NCI-H82 treated with DMSO at 0.1 percent for 48 hours (cell line): ENCODE measurements at regions not wholly inside any gene's neighbourhood (a gene's known extent, or its start where the extent isn't known, plus 50 kb on each side); places are given as distances from the start of the nearest gene placed in this dataset.

Source experiments
- DNase-seq: peaks from one replicate; lab custom pipeline; 2025; ENCODE audit not compliant: unreplicated experiment; lab: John Stamatoyannopoulos, UW

- no peak for DNase-seq
Observed at GRCh38 chr5:61683926-61684325, 351.9 kb downstream of the ZSWIM6 start.

DNA sequence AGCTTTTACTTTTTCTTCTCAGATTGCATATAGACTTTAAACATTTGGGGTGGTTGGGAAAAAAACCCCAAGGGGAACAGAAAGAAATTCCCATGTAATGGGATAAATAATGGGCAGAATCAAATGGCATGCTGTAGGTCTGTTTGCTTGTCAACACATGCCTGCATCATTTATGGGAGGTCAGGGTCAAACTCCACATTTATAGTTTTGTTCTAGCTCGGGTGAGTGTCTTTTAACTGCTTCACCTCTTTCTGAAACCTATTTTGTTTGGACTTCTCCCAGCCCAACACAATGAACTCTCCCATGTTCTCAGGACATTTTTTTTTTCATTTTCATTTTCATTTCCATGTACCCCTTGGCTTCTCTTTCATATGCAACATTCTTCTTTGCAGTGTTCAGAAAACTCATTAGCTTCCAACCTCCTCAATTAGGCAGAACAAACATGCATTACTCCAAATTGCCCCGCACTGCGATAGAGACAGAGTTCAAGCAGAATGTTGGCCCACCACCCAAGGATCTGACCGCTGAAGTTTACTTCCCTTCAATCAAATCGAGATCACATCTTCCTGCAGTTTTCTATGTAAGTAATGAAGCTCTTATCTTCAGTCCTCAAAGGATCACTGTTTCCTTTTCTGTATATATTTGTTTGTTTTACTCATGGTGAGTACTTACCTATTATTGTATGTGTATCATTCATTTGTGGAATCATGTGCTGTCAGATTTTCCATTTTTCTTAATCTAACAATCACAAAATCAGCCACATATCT is 354.6 kb downstream of the ZSWIM6 start:
- no peak for DNase-seq

GRCh38 chr5:61687371-61687770 is 355.3 kb downstream of the ZSWIM6 start:
- no peak for DNase-seq

DNA sequence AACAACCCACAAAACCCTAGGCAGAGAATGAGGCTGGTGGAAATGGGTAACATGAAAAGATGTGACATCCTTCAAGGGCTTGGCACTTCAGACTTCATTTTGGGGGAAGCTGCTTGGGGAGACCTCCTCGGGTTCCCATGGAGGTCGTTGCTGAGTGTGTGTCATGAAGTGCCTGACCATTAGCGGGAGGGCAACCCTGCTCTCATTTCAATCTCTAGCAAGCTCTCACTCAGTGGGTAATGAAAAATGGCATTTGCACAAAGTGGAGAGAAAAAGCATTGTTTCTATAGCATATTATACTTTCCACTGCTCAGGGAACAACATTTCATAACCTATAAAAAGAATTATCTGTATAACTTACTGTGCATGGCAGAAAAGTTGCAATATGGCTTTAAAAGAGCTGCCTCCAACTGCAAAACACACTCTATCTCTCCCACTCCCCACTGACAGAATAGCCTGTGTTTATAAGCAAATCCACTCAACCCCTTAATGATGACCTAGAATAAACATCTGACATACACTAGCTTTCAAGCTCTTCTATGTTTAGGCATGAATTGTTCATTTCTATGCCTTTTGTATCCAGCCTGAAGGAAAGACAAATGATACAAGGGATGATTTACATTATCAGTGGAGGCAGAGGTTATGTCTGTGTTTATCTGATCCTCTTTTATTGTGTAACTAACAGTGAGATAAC is 357.2 kb downstream of the ZSWIM6 start:
- DNase-seq = no peak

- no peak for DNase-seq
Observed at GRCh38 chr5:61697809-61698558, 365.9 kb downstream of the ZSWIM6 start.

- DNase-seq = no peak
Observed at GRCh38 chr5:61701877-61702602, 370.0 kb downstream of the ZSWIM6 start.

DNA sequence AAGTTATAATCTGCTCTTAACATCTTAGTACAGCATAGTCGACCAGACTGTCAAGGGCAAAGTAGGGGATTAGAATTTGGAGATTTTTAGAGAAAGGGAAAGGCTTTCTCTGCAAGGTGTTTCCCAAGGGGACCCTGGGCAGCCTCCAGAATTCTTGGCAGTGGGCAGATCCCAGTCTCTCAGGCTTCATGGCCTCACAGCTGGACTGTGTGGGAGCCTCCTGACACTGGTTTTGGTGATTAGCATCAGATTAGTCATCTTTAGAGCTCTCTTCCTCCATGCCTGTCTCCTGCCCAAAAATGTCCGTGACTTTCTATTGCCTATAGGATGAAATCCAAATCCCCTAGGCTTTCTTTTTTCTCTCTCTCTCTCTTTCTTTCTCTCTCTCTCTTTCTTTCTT is 370.7 kb downstream of the ZSWIM6 start:
- no peak for DNase-seq

GRCh38 chr5:61704289-61704688 is 372.2 kb downstream of the ZSWIM6 start:
- DNase-seq = no peak

- no peak for DNase-seq
Observed at GRCh38 chr5:61706751-61707150, 374.7 kb downstream of the ZSWIM6 start.

DNA sequence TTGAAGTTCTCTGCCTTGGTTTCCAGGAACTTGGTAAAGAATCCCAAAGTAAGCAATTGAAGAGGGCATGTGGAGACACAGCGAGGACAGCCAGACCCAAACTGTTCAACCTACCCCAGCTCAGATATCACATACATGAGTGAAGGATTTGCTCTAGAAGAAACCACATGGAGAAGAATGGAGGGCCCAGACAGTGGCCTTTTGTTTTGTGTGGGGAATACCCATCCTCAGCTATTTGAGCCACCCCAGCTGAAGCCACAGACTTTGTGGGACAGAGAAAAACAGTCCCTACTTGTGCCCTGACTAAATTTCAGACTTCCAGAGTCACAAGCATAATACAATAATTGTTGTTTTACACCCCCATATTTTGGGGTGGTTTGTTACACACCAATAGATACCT is 387.1 kb downstream of the ZSWIM6 start:
- no peak for DNase-seq

DNA sequence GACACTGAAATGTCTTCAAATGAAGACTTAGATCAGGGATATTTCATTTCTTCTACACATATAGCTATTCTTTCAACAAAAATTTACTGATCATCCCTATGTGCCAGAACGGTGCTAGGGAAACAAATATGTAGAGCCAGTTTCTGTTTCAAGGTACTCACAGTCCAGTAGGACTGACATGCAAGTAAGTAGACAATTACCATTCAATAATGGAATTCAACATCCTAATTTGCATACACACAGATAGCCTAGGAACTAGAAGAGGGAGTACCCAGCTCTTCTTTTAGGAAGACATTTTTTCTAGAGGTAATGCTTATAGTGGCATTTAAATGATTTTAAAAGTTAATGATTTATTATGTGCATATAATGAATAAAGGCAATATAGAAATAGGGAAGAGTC is 388.8 kb downstream of the ZSWIM6 start:
- no peak for DNase-seq

DNA sequence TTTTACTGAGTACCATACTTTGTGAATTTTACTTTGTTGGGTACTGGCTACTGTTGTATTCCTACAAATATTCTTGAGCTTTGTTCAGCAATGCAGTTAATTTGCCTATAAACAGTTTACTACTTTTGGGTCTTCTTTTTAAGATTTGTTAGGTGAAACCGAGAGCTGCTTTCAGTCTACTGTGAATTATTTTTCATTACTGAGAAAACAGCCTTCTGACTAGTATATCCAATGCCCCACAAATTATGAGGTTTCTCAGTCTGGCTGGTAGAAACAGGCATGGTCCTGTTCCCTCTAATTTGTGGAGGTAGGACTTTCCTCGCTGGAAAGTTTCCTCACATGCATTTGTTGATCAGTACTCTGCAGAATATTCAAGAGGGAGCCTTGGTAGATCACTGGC is 392.0 kb downstream of the ZSWIM6 start:
- no peak for DNase-seq

GRCh38 chr5:61728287-61728686 is 396.2 kb downstream of the ZSWIM6 start:
- no peak for DNase-seq

GRCh38 chr5:61730866-61731265 is 398.8 kb downstream of the ZSWIM6 start:
- no peak for DNase-seq

DNA sequence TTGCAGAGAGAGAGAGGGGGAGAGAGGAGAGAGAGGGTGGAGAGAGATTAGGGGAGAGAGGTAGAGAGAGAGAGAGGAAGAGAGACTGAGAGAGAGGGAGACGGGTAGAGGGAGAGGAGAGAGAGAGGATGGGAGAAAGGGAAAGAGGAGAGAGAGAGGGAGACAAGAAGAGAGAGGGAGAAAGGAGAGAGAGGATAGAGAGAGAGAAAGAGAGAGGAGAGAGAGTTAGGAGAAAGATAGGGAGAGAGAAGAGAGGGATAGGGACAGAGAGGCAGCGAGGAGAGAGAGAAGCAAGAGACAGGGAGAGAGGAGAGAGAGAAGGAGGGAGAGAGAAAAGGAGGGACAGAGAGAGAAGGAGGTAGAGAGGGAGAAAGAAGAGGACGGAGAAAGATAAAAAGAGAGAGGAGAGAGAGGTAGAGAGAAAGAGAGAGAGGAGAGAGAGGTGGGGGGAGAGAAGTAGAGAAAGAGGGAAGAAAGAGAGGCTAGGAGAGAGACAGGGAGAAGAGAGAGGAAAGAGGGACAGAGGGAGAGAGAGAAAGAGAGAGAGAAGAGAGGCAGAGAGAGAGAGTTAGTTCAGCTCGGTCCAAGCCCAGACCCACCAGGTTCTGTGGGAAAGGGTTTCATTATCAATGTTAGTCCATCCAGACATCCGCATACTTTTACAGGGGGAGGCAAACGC is 399.3 kb downstream of the ZSWIM6 start:
- no peak for DNase-seq

DNA sequence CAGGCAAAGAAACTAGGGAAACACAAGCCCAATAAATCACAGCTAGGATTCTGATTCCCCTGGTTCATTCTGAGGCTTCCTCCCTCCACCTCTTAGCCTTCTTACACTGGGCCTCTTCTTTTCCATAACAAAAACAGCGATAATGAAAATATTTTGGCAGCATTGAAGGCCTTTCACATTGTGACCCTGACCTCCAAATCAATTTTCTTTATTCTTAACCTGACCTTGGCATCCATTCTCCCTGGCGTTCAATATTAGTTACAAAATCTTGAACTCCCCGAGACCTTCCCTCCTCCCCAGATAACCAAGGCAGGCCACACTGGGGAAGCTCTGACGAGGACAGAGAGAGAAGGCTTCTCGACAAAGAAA is 399.9 kb downstream of the ZSWIM6 start:
- DNase-seq = no peak

- DNase-seq = no peak
Observed at GRCh38 chr5:61732369-61732768, 400.3 kb downstream of the ZSWIM6 start.

DNA sequence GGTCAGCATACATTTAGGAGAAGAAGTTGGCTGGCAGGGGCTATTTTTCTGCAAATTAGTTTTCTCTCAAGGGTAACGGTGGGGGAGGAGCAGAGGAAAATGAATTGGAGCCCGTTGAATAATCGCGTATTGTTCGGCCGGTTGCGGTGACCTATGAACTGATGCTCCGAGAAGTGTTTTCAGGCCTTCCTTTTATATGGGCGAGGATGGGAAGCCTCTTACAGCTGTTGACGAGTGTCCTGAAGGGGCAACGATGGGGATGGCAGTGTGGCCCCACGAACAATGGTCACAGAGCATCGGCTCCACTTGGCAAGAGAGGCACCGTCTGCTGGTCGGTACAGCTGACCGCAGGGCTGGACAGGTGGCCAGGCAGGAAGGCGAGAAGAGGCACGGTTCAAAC is 400.7 kb downstream of the ZSWIM6 start:
- DNase-seq = no peak

DNA sequence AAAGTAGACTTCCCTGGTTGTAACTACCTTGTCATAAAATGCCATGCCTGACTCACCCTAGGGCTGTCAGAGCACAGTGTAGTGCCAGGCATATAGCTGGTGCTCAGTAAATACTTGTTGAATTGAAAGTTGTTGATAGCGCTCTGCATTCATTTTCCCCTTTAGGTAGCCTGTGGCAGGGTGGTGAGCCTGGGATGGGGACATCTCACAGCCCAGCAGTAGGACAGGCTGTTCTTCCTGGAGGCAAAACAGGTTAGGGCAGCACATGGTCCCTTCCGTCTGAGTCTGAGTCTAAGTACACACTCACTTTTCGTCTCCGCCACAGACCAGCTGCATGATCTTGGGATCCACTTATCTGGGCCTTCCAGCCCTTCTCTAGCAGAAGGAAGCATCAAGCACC is 401.9 kb downstream of the ZSWIM6 start:
- DNase-seq = no peak

- no peak for DNase-seq
Observed at GRCh38 chr5:61734966-61735365, 402.9 kb downstream of the ZSWIM6 start.

DNA sequence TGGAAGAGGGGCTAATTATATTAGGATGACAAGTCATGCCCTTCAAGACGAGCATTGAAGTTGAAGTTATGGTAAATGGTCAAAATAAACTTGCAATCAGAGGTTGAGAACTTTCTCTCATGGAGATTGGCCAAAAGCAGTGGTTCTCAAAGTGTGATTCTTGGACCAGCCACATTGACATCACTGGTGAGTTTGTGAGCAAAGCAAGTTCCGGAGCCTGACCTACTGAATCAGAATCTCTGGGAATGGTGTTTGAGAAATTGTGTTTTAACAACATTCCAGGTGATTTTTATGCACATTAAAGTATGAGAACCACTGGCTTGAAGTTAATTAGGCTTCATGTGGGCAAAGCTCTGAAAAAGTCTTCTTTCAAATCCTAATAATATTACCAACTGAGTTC is 403.5 kb downstream of the ZSWIM6 start:
- no peak for DNase-seq
